ENCODE measurements at regions not wholly inside any gene's neighbourhood (a gene's known extent, or its start where the extent isn't known, plus 50 kb on each side); places are given as distances from the start of the nearest gene placed in this dataset.
"Not testable (repeated sequence)": the region's sequence is repeated elsewhere in the genome, so short reads cannot be mapped to it uniquely, and the experiment has no call there.

- CTCF ChIA-PET, result no interaction called here
These were observed 588.3 kb upstream of the PBX1 start for GRCh38 chr1:163970699-163971098.

GRCh38 chr1:163973586-163973985 is 585.4 kb upstream of the PBX1 start:
- peaks cover 8% of the 10 kb centered on the region for H3K9me3 Mint-ChIP-seq (ENCODE audit: insufficient read depth)
- ChIA-PET POLR2A (no interaction called here), CTCF (no interaction called here)
- H3K36me3 Mint-ChIP-seq (ENCODE audit: low read depth), result no peaks in the 10 kb centered on the region
- H3K27ac Mint-ChIP-seq, result no peak overlapping the region
- no peaks in the 10 kb centered on the region for H3K27me3 Mint-ChIP-seq (ENCODE audit: low read depth)
- no peaks in the 10 kb centered on the region for H3K4me1 Mint-ChIP-seq (ENCODE audit: low read depth)
- H3K4me3 Mint-ChIP-seq, result no peak overlapping the region
- DNase-seq (no peak), ATAC-seq (no peak)

More at GRCh38 chr1:163970699-163971098, 588.3 kb upstream of the PBX1 start:
- H3K4me1 Mint-ChIP-seq (ENCODE audit: low read depth), result no peaks in the 10 kb centered on the region
- no peak overlapping the region for H3K4me3 Mint-ChIP-seq
- ATAC-seq (no peak), DNase-seq (no peak)
- H3K27me3 Mint-ChIP-seq (ENCODE audit: low read depth), result no peaks in the 10 kb centered on the region
- peaks cover 4% of the 10 kb centered on the region for H3K9me3 Mint-ChIP-seq (ENCODE audit: insufficient read depth)
- POLR2A ChIA-PET, result no interaction called here
- no peaks in the 10 kb centered on the region for H3K36me3 Mint-ChIP-seq (ENCODE audit: low read depth)
- no peak overlapping the region for H3K27ac Mint-ChIP-seq

- DNase-seq, result no peak
- Mint-ChIP-seq H3K9me3 (ENCODE audit: insufficient read depth) (peaks cover 8% of the 10 kb centered on the region), H3K27ac (no peak overlapping the region), H3K36me3 (ENCODE audit: low read depth) (no peaks in the 10 kb centered on the region), H3K4me1 (ENCODE audit: low read depth) (no peaks in the 10 kb centered on the region), H3K4me3 (no peak overlapping the region), H3K27me3 (ENCODE audit: low read depth) (no peaks in the 10 kb centered on the region)
- no peak for ATAC-seq
- ChIA-PET CTCF (no interaction called here), POLR2A (no interaction called here)
These were observed 584.9 kb upstream of the PBX1 start for GRCh38 chr1:163974120-163974519.

GRCh38 chr1:163980394-163980793 is 578.6 kb upstream of the PBX1 start:
- Mint-ChIP-seq H3K27ac (no peak overlapping the region), H3K27me3 (ENCODE audit: low read depth) (no peaks in the 10 kb centered on the region), H3K4me1 (ENCODE audit: low read depth) (no peaks in the 10 kb centered on the region), H3K9me3 (ENCODE audit: insufficient read depth) (peaks cover 8% of the 10 kb centered on the region), H3K4me3 (no peak overlapping the region), H3K36me3 (ENCODE audit: low read depth) (no peaks in the 10 kb centered on the region)
- ChIA-PET POLR2A (no interaction called here), CTCF (no interaction called here)
- ATAC-seq (no peak), DNase-seq (no peak)

- CTCF ChIA-PET, result no interaction called here
- H3K36me3 Mint-ChIP-seq (ENCODE audit: low read depth), result no peaks in the 10 kb centered on the region
- no peak overlapping the region for H3K27ac Mint-ChIP-seq
- peaks cover 8% of the 10 kb centered on the region for H3K9me3 Mint-ChIP-seq (ENCODE audit: insufficient read depth)
- DNase-seq, result no peak
- POLR2A ChIA-PET, result no interaction called here
- H3K4me3 Mint-ChIP-seq, result no peak overlapping the region
- H3K27me3 Mint-ChIP-seq (ENCODE audit: low read depth), result no peaks in the 10 kb centered on the region
- H3K4me1 Mint-ChIP-seq (ENCODE audit: low read depth), result no peaks in the 10 kb centered on the region
- no peak for ATAC-seq
These were observed 577.4 kb upstream of the PBX1 start for GRCh38 chr1:163981500-163982030.

GRCh38 chr1:163983097-163983496 is 575.9 kb upstream of the PBX1 start:
- POLR2A ChIA-PET, result no interaction called here
- CTCF ChIA-PET, result no interaction called here
- Mint-ChIP-seq H3K4me1 (ENCODE audit: low read depth) (no peaks in the 10 kb centered on the region), H3K4me3 (no peak overlapping the region), H3K27me3 (ENCODE audit: low read depth) (no peaks in the 10 kb centered on the region), H3K27ac (no peak overlapping the region), H3K9me3 (ENCODE audit: insufficient read depth) (no peaks in the 10 kb centered on the region), H3K36me3 (ENCODE audit: low read depth) (no peaks in the 10 kb centered on the region)
- DNase-seq (no peak), ATAC-seq (no peak)

- no peak overlapping the region for H3K4me3 Mint-ChIP-seq
- no peaks in the 10 kb centered on the region for H3K36me3 Mint-ChIP-seq (ENCODE audit: low read depth)
- ChIA-PET POLR2A (no interaction called here), CTCF (no interaction called here)
- H3K4me1 Mint-ChIP-seq (ENCODE audit: low read depth), result no peaks in the 10 kb centered on the region
- no peaks in the 10 kb centered on the region for H3K9me3 Mint-ChIP-seq (ENCODE audit: insufficient read depth)
- DNase-seq (no peak), ATAC-seq (no peak)
- H3K27ac Mint-ChIP-seq, result no peak overlapping the region
- no peaks in the 10 kb centered on the region for H3K27me3 Mint-ChIP-seq (ENCODE audit: low read depth)
These were observed 573.3 kb upstream of the PBX1 start for GRCh38 chr1:163985700-163986099.

GRCh38 chr1:163999131-163999530 is 559.9 kb upstream of the PBX1 start:
- ChIA-PET POLR2A (no interaction called here), CTCF (no interaction called here)
- ATAC-seq (no peak), DNase-seq (no peak)
- Mint-ChIP-seq H3K9me3 (ENCODE audit: insufficient read depth) (peaks cover 19% of the 10 kb centered on the region), H3K27ac (no peak overlapping the region), H3K4me3 (no peak overlapping the region), H3K36me3 (ENCODE audit: low read depth) (no peaks in the 10 kb centered on the region), H3K4me1 (ENCODE audit: low read depth) (no peaks in the 10 kb centered on the region), H3K27me3 (ENCODE audit: low read depth) (no peaks in the 10 kb centered on the region)

- POLR2A ChIA-PET; ATAC-seq; H3K27ac Mint-ChIP-seq; H3K36me3 Mint-ChIP-seq (ENCODE audit: low read depth); H3K4me1 Mint-ChIP-seq (ENCODE audit: low read depth); CTCF ChIA-PET; DNase-seq; H3K4me3 Mint-ChIP-seq; H3K27me3 Mint-ChIP-seq (ENCODE audit: low read depth): not testable (repeated sequence)
- peaks cover 27% of the 10 kb centered on the region for H3K9me3 Mint-ChIP-seq (ENCODE audit: insufficient read depth)
These were observed 552.8 kb upstream of the PBX1 start for GRCh38 chr1:164006186-164006585.

- ATAC-seq (no peak), DNase-seq (no peak)
- Mint-ChIP-seq H3K4me3 (no peak overlapping the region), H3K36me3 (ENCODE audit: low read depth) (no peaks in the 10 kb centered on the region), H3K27ac (no peak overlapping the region), H3K9me3 (ENCODE audit: insufficient read depth) (peaks cover 29% of the 10 kb centered on the region), H3K4me1 (ENCODE audit: low read depth) (no peaks in the 10 kb centered on the region), H3K27me3 (ENCODE audit: low read depth) (no peaks in the 10 kb centered on the region)
- CTCF ChIA-PET, result no interaction called here
- POLR2A ChIA-PET, result no interaction called here
These were observed 552.4 kb upstream of the PBX1 start for GRCh38 chr1:164006621-164007020.

- no peaks in the 10 kb centered on the region for H3K36me3 Mint-ChIP-seq (ENCODE audit: low read depth)
- no peaks in the 10 kb centered on the region for H3K27me3 Mint-ChIP-seq (ENCODE audit: low read depth)
- DNase-seq, result no peak
- no peak overlapping the region for H3K27ac Mint-ChIP-seq
- CTCF ChIA-PET, result no interaction called here
- H3K4me3 Mint-ChIP-seq, result no peak overlapping the region
- POLR2A ChIA-PET, result no interaction called here
- H3K9me3 Mint-ChIP-seq (ENCODE audit: insufficient read depth), result peaks cover 31% of the 10 kb centered on the region
- ATAC-seq, result no peak
- no peaks in the 10 kb centered on the region for H3K4me1 Mint-ChIP-seq (ENCODE audit: low read depth)
These were observed 541.7 kb upstream of the PBX1 start for GRCh38 chr1:164017239-164017638.

GRCh38 chr1:164020391-164020790 is 538.6 kb upstream of the PBX1 start:
- no peak for ATAC-seq
- ChIA-PET CTCF (no interaction called here), POLR2A (no interaction called here)
- Mint-ChIP-seq H3K27ac (no peak overlapping the region), H3K4me3 (no peak overlapping the region), H3K36me3 (ENCODE audit: low read depth) (no peaks in the 10 kb centered on the region), H3K4me1 (ENCODE audit: low read depth) (no peaks in the 10 kb centered on the region), H3K27me3 (ENCODE audit: low read depth) (no peaks in the 10 kb centered on the region), H3K9me3 (ENCODE audit: insufficient read depth) (peaks cover 20% of the 10 kb centered on the region)
- no peak for DNase-seq

- no peaks in the 10 kb centered on the region for H3K36me3 Mint-ChIP-seq (ENCODE audit: low read depth)
- no peak for ATAC-seq
- peaks cover 18% of the 10 kb centered on the region for H3K9me3 Mint-ChIP-seq (ENCODE audit: insufficient read depth)
- ChIA-PET CTCF (no interaction called here), POLR2A (no interaction called here)
- no peak for DNase-seq
- H3K27ac Mint-ChIP-seq, result no peak overlapping the region
- no peaks in the 10 kb centered on the region for H3K27me3 Mint-ChIP-seq (ENCODE audit: low read depth)
- H3K4me3 Mint-ChIP-seq, result no peak overlapping the region
- no peaks in the 10 kb centered on the region for H3K4me1 Mint-ChIP-seq (ENCODE audit: low read depth)
These were observed 537.2 kb upstream of the PBX1 start for GRCh38 chr1:164021813-164022212.

Measured in activated CD8-positive, alpha-beta T cell treated with anti-CD3 and anti-CD28 coated beads, Interleukin-2, amount 10 ng/mL, durations not matched to agents 7 days and 5 days (primary cell).